Subcutaneous abdominal adipose tissue (tissue), 5 donors: ENCODE measurements at regions not wholly inside any gene's neighbourhood (a gene's known extent, or its start where the extent isn't known, plus 50 kb on each side); places are given as distances from the start of the nearest gene placed in this dataset.

Experiments used
- H3K27ac ChIP-seq: one replicate; pipeline ENCODE4 v1.7.0; 2013; ENCODE audit warnings: low read depth, mild to moderate bottlenecking, inconsistent platforms, low read length, moderate library complexity
- H3K27me3 ChIP-seq, 5 donors: one replicate each; pipeline ENCODE4 v1.7.0; 2013; ENCODE audit warnings: low read length in 5 of 5, inconsistent platforms in 1 of 5; ENCODE audit not compliant: control insufficient read depth in 5 of 5, insufficient read depth in 4 of 5
- H3K36me3 ChIP-seq, 5 donors: one replicate each; pipeline ENCODE4 v1.7.0; 2013; ENCODE audit warnings: low read length in 5 of 5; ENCODE audit not compliant: control insufficient read depth in 5 of 5, insufficient read depth in 5 of 5
- H3K4me1 ChIP-seq, 5 donors: one replicate each; pipeline ENCODE4 v1.7.0; 2013; ENCODE audit warnings: low read length in 5 of 5, mild to moderate bottlenecking in 3 of 5, moderate library complexity in 1 of 5; ENCODE audit not compliant: control insufficient read depth in 5 of 5, insufficient read depth in 5 of 5
- H3K4me3 ChIP-seq, 5 donors: one replicate each; pipeline ENCODE4 v1.7.0; 2013; ENCODE audit warnings: low read length in 5 of 5, low read depth in 1 of 5
- H3K9ac ChIP-seq, 5 donors: one replicate each; pipeline ENCODE4 v1.7.0; 2013; ENCODE audit warnings: low read length in 5 of 5, mild to moderate bottlenecking in 4 of 5, moderate library complexity in 3 of 5
- H3K9me3 ChIP-seq, 5 donors: one replicate each; pipeline ENCODE4 v1.7.0; 2013; ENCODE audit warnings: low read length in 5 of 5; ENCODE audit not compliant: control insufficient read depth in 5 of 5
- donor health status: healthy.
- donor health status: healthy.
- donor health status: healthy.
- donor health status: healthy.
- donor health status: healthy.

- no peaks in the 10 kb centered on the region for H3K36me3 ChIP-seq
- H3K27me3 ChIP-seq: no peaks in the 10 kb centered on the region
- H3K27ac ChIP-seq: no peak overlapping the region
- H3K4me3 ChIP-seq: no peak overlapping the region
- H3K9ac ChIP-seq: no peak overlapping the region
- no peaks in the 10 kb centered on the region for H3K9me3 ChIP-seq
- peaks cover 0 to 3% (median 0%) of the 10 kb centered on the region in 5 donors for H3K4me1 ChIP-seq
Measured at GRCh38 chr16:62970851-62971250, 934.6 kb upstream of the CDH8 start.

DNA sequence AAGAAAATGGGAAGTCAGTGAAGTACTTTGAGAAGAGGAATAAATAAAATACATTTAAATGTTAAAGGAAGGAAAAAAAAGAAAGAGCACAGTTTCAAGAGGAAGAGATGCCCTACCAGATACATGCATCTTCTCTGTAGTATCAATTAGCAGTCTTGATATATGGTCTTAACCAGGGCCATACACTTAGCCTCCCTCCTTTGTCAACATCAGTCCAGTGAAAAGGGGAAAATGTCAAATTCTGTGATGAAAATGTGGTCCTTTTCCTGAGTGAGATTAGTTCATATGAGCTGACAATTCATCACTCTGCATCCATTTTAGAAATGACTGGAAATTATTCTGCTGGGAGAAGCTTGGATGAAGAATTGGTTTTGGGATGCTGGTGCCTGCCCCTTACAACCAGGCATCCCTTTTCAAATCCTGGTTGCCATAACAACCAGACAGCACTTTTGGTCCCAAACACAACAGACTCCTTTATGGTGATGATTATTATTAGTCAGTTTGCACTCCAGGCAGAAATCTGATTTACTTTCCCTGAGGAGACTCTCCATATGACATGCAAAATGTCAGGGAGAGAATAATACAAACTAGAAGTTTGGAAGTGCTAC lies 933.6 kb upstream of the CDH8 start:
- Histone ChIP-seq H3K36me3 (no peaks in the 10 kb centered on the region), H3K27ac (no peak overlapping the region), H3K4me1 (peaks cover 0 to 3% (median 0%) of the 10 kb centered on the region in 5 donors), H3K27me3 (no peaks in the 10 kb centered on the region), H3K9ac (no peak overlapping the region), H3K9me3 (no peaks in the 10 kb centered on the region), H3K4me3 (no peak overlapping the region)

GRCh38 chr16:62967611-62968010 lies 931.4 kb upstream of the CDH8 start:
- H3K4me3 ChIP-seq: no peak overlapping the region
- H3K27ac ChIP-seq: no peak overlapping the region
- no peaks in the 10 kb centered on the region for H3K4me1 ChIP-seq
- H3K27me3 ChIP-seq: no peaks in the 10 kb centered on the region
- no peak overlapping the region for H3K9ac ChIP-seq
- no peaks in the 10 kb centered on the region for H3K36me3 ChIP-seq
- H3K9me3 ChIP-seq: no peaks in the 10 kb centered on the region

- H3K4me1 ChIP-seq: no peaks in the 10 kb centered on the region
- H3K9ac ChIP-seq: no peak overlapping the region
- H3K9me3 ChIP-seq: no peaks in the 10 kb centered on the region
- no peaks in the 10 kb centered on the region for H3K27me3 ChIP-seq
- no peak overlapping the region for H3K27ac ChIP-seq
- H3K4me3 ChIP-seq: no peak overlapping the region
- no peaks in the 10 kb centered on the region for H3K36me3 ChIP-seq
Measured at GRCh38 chr16:62967163-62967562, 930.9 kb upstream of the CDH8 start.

DNA sequence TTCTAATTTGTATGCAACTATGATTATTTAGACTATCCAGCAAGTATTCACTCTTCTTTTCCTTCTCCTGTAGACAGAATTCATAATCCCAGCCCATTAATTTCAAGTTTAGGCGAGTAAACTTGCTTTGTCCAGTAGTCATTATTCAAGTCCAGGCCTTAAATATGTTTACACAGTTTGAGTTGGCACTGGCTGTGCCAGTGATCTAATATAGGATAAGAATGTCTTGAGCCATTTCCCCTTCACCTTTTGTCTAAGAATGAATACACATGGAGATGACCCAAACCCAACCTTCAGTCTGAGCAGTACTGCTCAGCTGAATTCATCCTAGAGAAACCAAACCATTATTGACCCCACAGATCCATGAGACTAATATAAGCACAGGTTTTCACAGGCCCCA lies 930.4 kb upstream of the CDH8 start:
- H3K9me3 ChIP-seq: no peaks in the 10 kb centered on the region
- no peak overlapping the region for H3K27ac ChIP-seq
- no peaks in the 10 kb centered on the region for H3K4me1 ChIP-seq
- H3K4me3 ChIP-seq: no peak overlapping the region
- no peaks in the 10 kb centered on the region for H3K36me3 ChIP-seq
- no peak overlapping the region for H3K9ac ChIP-seq
- H3K27me3 ChIP-seq: no peaks in the 10 kb centered on the region

- no peaks in the 10 kb centered on the region for H3K27me3 ChIP-seq
- H3K9ac ChIP-seq: no peak overlapping the region
- H3K4me3 ChIP-seq: no peak overlapping the region
- H3K27ac ChIP-seq: no peak overlapping the region
- H3K9me3 ChIP-seq: no peaks in the 10 kb centered on the region
- H3K4me1 ChIP-seq: no peaks in the 10 kb centered on the region
- H3K36me3 ChIP-seq: no peaks in the 10 kb centered on the region
Measured at GRCh38 chr16:62965831-62966230, 929.6 kb upstream of the CDH8 start.

- Histone ChIP-seq H3K4me1 (no peaks in the 10 kb centered on the region), H3K9me3 (no peaks in the 10 kb centered on the region)
Measured at GRCh38 chr16:62963846-62964245, 927.6 kb upstream of the CDH8 start.

DNA sequence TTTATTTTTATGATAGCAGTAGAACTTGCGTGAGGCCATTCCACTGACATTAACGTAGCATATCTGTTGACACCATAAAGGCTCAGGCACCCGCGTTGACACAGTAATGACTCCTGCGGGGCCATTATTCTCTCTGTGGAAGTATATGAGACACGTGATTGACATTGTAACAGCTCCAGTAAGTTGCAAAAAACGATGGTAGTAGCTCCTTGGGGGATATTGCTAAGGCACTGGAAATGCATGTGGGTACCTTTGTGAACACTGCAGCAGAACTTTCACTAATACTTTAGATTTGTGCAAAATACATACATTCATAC lies 918.8 kb upstream of the CDH8 start:
- H3K27me3 ChIP-seq: no peaks in the 10 kb centered on the region
- no peak overlapping the region for H3K4me3 ChIP-seq
- no peaks in the 10 kb centered on the region for H3K9me3 ChIP-seq
- H3K36me3 ChIP-seq: no peaks in the 10 kb centered on the region
- peaks cover 0 to 3% (median 0%) of the 10 kb centered on the region in 5 donors for H3K4me1 ChIP-seq
- no peak overlapping the region for H3K9ac ChIP-seq
- H3K27ac ChIP-seq: no peak overlapping the region

More at GRCh38 chr16:62963846-62964245, 927.6 kb upstream of the CDH8 start:
- H3K36me3 ChIP-seq: no peaks in the 10 kb centered on the region
- no peak overlapping the region for H3K9ac ChIP-seq
- H3K27ac ChIP-seq: no peak overlapping the region
- H3K4me3 ChIP-seq: no peak overlapping the region
- H3K27me3 ChIP-seq: no peaks in the 10 kb centered on the region

- H3K9ac ChIP-seq: no peak overlapping the region
- no peak overlapping the region for H3K27ac ChIP-seq
- no peaks in the 10 kb centered on the region for H3K36me3 ChIP-seq
- H3K9me3 ChIP-seq: no peaks in the 10 kb centered on the region
- H3K27me3 ChIP-seq: no peaks in the 10 kb centered on the region
- no peak overlapping the region for H3K4me3 ChIP-seq
- peaks cover 0 to 3% (median 0%) of the 10 kb centered on the region in 5 donors for H3K4me1 ChIP-seq
Measured at GRCh38 chr16:62954144-62955032, 918.1 kb upstream of the CDH8 start.

DNA sequence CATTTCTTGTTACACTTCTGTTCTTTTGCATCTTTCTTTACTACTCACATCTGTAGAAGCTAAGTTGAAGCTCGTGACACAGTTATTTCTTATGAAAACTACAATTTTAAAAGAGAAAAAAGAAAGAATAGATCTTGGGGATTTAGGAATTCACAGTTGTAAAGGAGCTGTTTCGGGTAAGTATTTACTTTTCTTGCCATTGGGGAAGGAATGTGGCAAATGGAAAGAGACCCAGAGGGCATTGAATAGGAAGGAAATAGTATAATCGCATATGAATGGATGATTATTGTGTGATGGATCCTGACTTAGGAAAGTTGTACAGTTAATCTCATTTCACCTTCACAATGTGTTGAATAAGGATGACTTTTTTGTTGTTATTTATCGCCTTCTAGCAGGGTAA lies 914.1 kb upstream of the CDH8 start:
- Histone ChIP-seq H3K9ac (no peak overlapping the region), H3K27ac (no peak overlapping the region), H3K36me3 (no peaks in the 10 kb centered on the region), H3K9me3 (no peaks in the 10 kb centered on the region), H3K4me1 (peaks cover 0 to 3% (median 0%) of the 10 kb centered on the region in 5 donors), H3K4me3 (no peak overlapping the region), H3K27me3 (no peaks in the 10 kb centered on the region)
